Glomerular visceral epithelial cell (primary cell): ENCODE measurements at regions not wholly inside any gene's neighbourhood (a gene's known extent, or its start where the extent isn't known, plus 50 kb on each side); places are given as distances from the start of the nearest gene placed in this dataset.

Experiments
- DNase-seq: peaks from one replicate; pipeline ENCODE4 v3.0.0-alpha.2; 2016; ENCODE audit errors: extremely low spot score

DNA sequence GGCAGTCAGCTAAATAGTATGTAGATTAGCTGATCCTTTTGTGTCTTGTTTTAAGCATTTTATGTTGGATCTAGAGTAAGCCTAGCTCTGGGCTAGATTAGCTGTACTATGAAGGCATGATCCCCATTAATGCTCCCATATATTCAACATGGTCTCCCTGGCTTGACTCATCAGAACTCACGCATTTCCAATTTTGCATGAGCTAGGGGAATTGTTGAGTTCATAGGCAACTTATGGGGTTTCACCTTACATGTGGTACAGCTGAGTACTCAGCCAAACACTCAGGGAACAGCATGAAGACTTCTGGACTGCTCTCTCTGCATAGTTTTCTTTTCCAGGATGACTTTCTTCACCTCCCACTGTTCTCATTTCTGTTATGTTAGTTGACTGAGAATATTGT lies 248.2 kb downstream of the TMX3 start:
- no peak for DNase-seq

DNA sequence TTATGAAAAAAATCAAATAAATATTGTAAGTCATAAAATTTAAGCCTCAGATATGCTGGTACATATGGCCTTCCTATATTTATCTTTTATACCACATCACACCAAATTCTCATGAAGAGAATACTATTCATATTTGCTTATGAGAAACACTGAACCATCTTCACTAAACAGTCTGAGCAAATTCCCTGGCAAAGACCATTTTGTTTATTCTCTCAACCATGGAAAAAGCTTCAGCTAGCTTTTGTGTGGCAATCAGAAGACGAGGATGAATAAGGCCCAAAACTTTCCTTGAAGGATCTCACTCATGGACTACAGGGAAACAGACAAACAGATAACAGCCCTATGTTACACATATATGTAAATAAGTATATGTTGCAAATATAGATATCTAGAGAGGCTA lies 252.1 kb downstream of the TMX3 start:
- DNase-seq, result no peak

DNA sequence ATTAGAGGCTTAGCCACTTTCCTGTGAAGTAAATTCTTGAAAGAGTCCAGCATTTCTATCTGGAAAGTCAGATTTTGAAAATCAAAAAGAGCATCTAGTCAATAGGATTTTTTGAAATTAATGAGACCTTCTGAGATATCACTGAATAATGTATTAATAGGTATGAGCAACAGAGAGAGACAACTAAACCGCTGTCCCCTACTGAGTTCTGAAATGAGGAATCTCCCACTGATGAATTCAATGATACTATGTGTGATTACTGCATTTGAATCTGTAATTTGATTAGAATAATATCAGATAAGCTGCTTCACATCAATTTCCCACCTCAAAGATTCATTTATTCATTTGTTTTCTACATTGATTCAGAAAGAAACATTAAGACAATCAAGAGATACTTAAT lies 252.8 kb downstream of the TMX3 start:
- DNase-seq, result no peak

DNA sequence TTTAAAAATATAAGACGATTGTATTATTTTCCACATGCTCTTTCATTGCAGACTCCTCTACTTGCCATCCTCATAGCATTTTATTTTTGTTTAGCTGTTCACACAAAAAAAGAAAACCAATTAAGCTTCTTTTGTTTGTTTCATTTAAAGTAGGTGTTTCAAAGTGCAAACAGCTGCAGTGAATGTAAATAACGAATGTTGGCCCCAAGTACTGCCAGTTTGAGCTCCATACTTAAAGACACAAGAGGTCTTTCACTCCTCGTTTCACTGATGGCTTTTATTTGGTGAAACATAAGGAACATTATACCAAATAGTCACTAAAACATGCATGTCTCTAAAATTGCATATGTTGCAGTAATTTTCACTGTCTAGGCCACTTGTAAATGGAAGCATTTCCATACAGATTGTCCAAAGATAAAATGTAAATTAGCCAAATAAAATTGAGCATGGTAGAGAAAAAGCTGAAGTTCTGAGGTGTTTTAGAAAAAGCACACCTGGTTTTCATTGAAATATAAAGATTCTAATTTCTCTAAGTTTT lies 253.4 kb downstream of the TMX3 start:
- no peak for DNase-seq

DNA sequence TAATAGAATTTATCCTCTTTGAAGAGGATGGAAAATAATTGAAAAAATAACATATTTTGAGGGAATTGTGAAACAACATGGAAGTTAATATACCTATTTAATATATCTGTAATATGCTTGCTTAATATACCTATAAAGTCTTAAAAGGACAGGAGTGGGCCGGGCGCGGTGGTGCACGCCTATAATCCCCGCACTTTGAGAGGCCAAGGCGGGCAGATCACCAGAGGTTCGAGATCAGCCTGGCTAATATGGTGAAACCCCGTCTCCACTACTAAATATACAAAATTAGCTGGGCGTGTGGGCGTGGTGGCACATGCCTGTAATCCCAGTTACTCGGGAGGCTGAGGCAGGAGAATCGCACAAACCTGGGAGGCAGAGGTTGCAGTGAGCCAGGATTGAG lies 254.9 kb downstream of the TMX3 start:
- DNase-seq, result no peak

DNA sequence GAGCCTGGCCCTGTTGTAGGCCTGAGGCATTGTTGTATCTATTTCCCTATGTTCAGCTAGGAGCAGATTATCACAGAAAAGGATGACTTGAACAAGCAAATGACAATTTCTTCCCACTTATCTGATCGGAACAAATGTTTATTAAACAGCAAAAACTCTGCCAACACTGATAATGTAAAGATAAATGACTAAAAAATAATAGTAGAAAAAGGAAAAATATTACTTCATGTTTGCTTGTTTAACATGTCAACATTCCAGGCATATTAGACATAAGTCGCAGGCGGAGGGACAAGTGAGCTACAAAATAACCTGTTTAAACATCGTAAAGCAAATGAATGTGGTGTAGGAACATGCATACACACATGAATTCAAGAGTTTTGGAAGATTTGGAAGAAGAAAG lies 257.9 kb downstream of the TMX3 start:
- no peak for DNase-seq

DNA sequence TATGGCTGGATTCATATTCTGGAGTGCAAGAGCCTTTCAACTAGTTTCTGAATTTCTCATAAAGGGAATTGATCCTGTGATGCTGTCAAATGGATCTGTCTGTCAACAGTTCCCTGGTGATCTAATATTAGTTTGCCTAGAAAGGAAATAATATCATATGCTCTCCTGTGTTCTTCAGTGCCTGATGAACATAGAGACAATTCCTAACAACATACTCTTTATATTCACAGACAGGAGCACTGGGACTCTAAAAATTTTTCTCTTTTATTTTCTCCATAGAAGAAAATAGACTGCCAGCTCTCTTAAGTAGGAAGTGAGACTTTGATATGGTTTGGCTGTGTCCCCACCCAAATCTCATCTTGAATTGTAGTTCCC lies 259.7 kb downstream of the TMX3 start:
- no peak for DNase-seq

DNA sequence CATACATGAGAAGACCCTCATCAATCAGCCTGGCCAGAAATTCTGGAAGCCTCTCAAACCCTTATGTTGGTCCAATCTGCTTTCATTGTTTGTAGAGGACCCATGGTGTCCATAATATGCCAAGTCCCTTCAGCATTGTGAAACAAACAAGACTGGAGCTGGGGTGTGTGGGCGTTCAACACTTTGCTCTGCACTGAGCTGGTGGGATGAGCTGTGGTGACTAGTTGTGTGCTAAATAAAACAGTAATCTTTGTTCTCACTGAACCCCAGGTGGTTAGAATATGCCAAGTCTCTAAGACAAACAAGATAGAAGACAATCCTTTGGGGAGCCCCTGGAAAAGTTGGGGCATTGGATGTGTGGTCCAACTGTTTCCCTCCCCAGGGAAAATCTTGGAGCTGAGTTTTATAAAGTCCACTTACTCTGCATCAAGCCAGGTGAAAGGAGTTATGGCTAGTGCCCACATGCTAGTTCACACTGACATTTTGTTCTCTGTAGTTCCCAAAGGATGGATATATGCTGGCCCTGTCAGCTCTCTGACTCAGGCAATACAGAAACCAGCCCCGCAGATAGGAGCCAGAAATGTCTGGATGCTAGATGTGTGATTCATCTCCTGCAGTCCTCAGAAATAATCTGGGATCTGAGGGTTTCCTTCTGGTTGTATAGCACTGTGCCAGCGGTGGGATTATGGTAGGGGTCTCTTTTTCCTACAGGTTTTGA lies 260.2 kb downstream of the TMX3 start:
- no peak for DNase-seq

DNA sequence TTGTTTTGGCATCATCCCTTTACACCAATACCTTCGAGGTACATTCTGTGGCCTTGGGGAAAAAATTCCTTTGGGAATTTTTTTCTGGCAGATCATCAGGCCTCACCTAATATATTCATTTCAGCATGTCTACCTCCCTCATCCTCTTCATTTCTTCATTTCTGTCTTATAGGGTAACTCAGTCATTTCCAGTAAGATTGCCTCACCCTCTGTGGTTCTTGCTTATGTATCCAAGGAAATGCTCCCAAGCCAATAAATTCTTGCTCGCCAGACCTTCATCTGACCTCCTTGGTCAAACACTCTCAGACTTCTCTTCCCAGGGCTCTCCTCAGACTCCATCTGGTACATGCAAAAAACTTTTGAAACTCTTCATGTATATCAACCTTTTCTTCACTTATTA lies 265.6 kb downstream of the TMX3 start:
- DNase-seq, result peak; percentile 48

DNA sequence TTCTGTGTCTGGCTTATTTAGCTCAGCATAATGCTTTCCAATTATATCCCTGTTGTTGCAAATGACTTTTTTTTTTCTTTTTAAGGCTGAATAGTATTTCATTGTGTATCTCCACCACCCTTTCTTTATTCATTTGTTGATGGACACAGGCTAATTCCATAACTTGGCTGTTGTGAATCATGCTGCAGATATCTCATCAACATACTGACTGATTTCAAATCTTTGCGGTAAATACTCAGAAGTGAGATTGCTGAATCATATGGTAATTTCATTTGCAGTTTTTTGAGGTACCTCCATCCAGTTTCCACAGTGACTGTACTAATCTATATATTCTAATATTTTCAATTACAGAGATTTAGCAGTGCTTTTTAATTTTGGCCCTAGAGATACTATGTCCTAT lies 266.2 kb downstream of the TMX3 start:
- DNase-seq, result no peak

DNA sequence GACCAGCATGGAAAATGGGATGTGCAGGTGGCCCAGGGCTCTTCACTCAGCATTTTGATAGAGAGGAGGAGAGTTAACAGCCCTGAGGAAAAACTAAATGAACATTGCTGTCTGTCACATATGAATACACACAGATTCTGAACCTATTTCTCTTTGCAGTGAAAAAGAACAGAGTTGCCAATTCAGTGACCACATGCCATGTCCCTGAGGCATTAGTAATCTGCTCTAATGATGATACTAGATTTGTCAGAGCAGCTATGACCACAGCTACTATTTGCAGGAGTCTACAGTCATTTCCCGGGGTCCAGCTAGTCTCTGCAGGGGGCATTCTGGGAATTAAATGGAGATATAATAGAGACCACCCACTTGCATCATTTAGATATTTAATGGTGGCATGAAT lies 267.6 kb downstream of the TMX3 start:
- DNase-seq, result peak; percentile 48

DNA sequence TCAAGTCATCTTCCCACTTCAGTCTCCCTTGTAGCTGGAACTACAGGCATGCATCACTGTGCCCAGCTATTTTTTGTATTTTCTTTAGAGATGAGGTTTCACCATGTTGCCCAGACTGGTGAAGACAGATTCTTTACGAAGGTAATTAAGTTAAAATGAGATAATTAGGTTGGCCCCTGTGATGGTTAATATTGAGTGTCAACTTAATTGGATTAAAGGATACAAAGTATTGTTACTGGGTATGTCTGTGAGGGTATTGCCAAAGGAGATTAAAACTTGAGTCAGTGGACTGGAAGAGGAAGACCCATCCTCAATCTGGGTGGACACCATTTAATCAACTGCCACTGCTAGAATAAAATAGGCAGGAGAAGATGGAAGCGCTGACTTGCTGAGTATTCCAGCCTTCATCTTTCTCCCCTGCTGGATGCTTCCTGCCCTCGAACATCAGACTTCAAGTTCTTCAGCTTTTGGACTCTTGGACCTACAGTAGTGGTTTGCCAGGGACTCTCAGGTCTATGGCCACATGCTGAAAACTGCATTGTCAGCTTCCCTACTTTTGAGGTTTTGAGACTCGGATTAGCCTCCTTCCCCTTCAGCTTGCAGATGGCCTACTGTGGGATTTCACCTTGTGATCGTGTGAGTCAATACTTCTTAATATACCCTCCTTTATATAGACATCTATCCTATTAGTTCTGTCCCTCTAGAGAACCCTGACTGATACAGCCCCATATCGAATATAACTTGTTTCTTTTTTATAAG lies 269.1 kb downstream of the TMX3 start:
- no peak for DNase-seq

DNA sequence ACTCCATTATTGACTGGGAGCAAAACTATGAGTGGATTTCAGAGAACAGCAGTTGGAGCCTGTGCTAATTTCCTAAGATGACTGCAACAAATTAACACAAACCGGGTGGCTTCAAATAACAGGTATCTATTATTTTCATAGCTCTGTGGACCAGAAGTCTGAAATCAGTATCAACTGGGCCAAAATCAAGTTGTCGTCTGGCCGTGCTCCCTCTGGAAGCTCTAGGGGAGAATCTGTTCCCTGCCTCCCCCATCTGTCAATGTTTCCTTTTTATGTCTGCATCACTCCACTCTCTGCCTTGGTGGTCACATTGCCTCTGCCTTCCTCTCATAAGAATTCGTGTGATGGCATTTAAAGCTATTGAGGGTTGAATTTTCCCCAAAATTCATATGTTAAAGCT lies 269.8 kb downstream of the TMX3 start:
- no peak for DNase-seq

DNA sequence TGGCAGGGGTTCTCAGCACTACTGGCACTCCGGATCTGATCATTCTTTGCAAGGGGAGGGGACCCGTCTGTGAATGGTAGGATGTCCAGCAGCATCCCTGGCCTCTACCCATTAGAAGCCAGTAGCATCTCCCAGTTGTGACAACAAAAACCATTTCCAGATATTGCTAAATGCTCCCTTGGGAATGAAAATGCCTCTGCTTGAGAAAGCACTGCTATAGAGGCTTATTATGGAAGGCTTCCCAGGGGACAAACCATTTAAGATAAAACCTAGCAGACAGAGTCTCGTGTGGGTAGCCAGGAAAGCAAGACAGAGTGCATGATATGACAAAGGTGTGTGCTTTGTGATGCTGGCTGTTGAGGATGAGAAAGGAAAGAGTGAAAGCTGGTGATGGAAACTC lies 273.7 kb downstream of the TMX3 start:
- DNase-seq, result no peak

DNA sequence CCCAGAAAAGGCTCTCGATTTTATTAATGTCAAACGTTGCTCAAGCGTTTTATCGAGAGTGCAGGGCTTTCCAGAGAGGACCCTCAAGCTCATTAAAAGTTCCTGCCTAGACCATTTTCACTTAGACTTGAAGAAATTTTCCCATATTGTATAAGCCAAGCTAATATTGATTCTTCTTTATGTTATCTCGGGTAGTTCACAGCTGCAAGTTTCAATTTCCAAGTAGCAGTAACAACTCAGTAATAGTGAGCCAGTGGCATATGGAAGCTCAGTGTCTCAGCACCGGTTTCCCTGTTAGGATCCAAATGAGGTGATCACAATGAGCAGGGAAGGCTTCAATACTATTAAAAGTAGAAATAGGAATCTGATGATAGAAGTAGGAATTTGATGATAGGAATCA lies 274.5 kb downstream of the TMX3 start:
- no peak for DNase-seq

DNA sequence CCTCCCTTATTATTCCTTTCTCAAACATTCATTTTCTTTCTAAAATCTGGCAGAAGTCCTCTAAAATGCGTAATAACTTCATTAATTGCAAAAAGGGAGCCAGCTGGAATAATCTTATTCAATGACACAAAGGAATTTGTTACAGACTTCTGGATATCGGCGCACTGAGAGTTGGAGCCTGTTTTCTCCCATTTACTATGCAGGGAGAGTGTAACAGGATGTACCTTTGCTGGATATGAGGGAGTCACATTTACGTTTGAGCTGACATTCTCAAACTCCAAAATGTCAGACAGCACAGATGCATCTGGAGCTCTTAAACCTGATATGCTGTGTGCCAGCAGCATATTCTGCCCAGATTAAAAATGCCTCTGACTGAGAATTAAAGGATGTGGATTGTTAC lies 275.3 kb downstream of the TMX3 start:
- DNase-seq, result no peak

DNA sequence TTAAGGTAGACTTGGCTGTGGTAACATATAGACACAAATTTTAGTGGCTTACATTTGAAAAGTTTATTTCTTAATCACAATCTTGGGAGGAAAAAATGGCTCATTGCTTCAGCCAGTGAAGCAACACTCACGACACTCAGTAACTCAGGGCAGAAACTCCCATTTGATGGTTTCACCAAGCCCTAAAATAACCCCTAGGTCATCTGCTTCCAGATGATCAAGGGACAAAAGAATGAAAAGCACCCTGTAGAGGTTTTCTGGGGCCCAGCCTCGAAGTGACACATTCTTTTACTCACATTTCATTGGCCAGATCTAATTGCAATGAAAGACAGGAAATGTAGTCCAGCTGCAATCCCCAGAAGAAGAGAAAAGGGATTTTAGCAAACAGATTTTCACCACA lies 275.9 kb downstream of the TMX3 start:
- DNase-seq, result peak; percentile 36

DNA sequence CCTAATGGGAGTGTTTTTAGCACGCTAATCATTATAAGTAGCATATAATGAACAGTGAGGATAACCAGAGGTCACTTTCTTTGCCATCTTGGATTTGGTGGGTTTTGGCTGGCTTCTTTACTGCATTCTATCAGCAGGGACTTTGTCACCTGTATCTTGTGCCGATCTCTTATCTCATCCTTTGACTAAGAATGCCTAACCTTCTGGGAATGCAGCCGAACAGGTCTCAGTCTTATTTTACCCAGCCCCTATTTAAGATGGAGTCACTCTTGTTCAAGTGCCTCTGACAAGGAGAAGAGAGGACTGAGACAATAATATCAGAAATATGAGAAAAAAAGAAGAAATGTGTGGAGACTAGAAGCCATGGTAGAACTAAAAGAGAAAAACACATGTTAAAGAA lies 276.4 kb downstream of the TMX3 start:
- no peak for DNase-seq

DNA sequence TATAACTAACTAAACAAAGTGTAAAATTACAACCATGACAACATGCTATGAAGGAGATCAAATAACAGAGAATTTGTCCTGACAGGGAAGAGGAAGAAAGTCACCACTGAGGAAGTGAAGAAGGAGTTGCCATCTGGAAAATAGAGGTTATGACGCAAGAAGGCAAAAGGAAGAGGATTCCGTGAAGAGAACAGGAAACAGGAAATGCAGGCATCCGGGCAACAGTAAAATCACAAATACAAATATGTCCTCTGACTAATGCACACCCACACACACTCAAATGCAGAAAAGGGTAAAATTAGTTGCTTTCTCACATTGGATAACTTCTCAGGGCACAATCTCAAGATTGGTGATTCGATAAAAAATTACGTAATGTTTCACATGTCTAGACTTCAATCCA lies 278.4 kb downstream of the TMX3 start:
- DNase-seq, result no peak

DNA sequence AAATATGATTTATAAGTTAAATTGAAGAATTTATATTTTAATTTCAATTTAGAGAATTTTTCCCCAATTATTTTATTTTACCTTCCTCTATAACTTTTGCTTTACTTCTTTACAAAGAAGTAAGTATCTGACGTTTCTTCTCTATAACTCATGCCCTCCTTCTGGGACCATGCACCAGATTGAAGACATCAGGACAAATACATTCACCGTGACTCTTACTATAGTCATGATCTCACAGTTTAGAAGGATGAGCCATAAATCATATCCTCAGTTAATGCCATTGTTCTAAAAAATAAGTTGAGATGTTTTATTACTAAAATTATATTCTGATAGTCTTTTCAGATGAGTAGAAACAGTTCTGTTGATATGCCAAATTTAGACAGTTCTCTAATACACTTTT lies 279.3 kb downstream of the TMX3 start:
- DNase-seq, result no peak

DNA sequence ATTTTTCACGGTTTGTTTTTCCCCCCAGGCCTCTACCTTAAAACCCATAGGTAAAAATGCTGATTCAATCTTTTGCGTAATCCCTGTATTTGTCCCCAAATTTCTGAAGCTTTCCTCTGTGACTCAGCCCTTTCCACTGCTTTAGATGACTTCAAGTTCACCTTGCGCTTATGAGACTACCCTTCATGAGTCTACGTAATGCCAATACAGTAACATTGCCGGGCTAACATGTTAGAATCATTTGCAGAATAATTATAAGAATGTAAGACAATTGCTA lies 283.0 kb downstream of the TMX3 start:
- no peak for DNase-seq

DNA sequence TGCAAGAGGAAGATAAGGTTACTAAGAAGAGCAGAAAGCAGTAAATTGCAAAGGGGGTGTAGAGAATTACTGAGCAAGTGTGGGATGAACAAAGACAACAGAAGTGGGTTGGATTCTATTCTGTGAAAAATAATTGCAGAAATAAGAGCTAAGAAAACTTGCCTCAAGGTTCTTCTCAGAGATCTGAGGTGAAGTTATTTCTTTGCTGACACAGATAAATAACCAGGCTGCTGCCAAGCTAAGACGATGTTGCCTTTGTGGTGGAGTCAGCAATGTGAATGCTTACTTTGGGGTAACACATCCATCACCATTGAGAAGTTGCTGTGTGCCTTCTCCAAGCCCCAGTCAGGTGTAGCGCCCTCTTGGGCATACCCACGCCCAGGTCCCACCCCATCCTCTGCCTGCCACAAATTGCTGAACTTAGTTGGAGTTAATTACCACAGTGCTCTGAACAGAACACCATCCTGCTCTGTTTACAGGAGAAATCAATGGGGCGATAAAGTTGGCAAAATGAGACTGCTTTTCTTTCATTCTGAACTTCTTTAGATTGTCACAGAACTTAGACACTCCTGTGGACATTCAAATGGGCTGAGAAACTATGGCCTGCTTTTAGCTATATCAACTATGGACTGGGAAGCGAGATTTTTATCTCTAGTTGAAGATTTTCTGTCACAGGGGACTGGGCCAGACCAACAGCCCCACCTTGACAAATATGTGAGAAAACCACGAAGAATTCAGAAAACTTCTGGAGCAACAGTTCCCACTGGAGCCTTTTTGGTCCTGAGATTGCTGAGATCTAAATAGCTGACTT lies 283.6 kb downstream of the TMX3 start:
- peak; percentile 47 for DNase-seq

DNA sequence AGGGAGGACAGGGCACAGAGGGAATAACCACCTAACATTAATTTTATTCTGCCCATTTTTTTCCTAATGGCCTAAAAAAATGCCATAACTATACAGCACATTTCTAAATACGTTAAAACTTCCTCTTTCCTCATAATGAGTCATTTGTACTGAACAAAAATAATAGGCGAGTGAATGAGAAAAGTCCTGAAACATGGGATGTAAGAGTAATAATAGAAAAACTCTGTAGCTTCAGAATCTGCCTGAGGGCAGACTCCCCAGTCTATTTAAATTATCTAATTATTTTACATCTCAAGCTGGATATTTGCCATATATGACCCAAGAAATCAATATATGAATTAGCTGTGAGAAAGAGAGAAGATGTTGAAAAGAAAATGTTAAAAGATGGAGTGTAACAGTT lies 285.1 kb downstream of the TMX3 start:
- DNase-seq, result no peak
